ENCODE measurements at regions not wholly inside any gene's neighbourhood (a gene's known extent, or its start where the extent isn't known, plus 50 kb on each side); places are given as distances from the start of the nearest gene placed in this dataset.

GRCh38 chr18:51848702-51849101, 491.3 kb upstream of the DCC start:
- no peak for DNase-seq (ENCODE audit: extremely low read depth, insufficient read length)
- TF ChIP-seq CTCF (IDR thresholded peaks at IDR 0.05; ENCODE audit: insufficient read depth, low read length, poor library complexity, severe bottlenecking): no peak
- H3K36me3 ChIP-seq (ENCODE audit: control insufficient read depth, insufficient read depth, low read length): no peaks in the 10 kb centered on the region

GRCh38 chr18:51852681-51853080, 487.3 kb upstream of the DCC start:
- Histone ChIP-seq H3K4me3 (replicated peaks; ENCODE audit: low read depth, low read length) (no peak overlapping the region), H3K27me3 (replicated peaks; ENCODE audit: control insufficient read depth, insufficient read depth, low read length) (no peaks in the 10 kb centered on the region), H3K36me3 (ENCODE audit: control insufficient read depth, insufficient read depth, low read length) (no peaks in the 10 kb centered on the region)
- DNase-seq (ENCODE audit: extremely low read depth, insufficient read length): no peak
- TF ChIP-seq CTCF (IDR thresholded peaks at IDR 0.05; ENCODE audit: insufficient read depth, low read length, poor library complexity, severe bottlenecking): no peak

More at GRCh38 chr18:51848702-51849101, 491.3 kb upstream of the DCC start:
- Histone ChIP-seq H3K27me3 (replicated peaks; ENCODE audit: control insufficient read depth, insufficient read depth, low read length) (no peaks in the 10 kb centered on the region), H3K4me3 (replicated peaks; ENCODE audit: low read depth, low read length) (no peak overlapping the region)

GRCh38 chr18:51857989-51858388, 482.0 kb upstream of the DCC start:
- no peak overlapping the region for H3K4me3 ChIP-seq (replicated peaks; ENCODE audit: low read depth, low read length)
- no peaks in the 10 kb centered on the region for H3K27me3 ChIP-seq (replicated peaks; ENCODE audit: control insufficient read depth, insufficient read depth, low read length)
- no peak for DNase-seq (ENCODE audit: extremely low read depth, insufficient read length)
- TF ChIP-seq CTCF (IDR thresholded peaks at IDR 0.05; ENCODE audit: insufficient read depth, low read length, poor library complexity, severe bottlenecking): no peak
- no peaks in the 10 kb centered on the region for H3K36me3 ChIP-seq (ENCODE audit: control insufficient read depth, insufficient read depth, low read length)

- Histone ChIP-seq H3K4me3 (replicated peaks; ENCODE audit: low read depth, low read length) (no peak overlapping the region), H3K27me3 (replicated peaks; ENCODE audit: control insufficient read depth, insufficient read depth, low read length) (no peaks in the 10 kb centered on the region), H3K36me3 (ENCODE audit: control insufficient read depth, insufficient read depth, low read length) (no peaks in the 10 kb centered on the region)
- DNase-seq (ENCODE audit: extremely low read depth, insufficient read length): no peak
- no peak for TF ChIP-seq CTCF (IDR thresholded peaks at IDR 0.05; ENCODE audit: insufficient read depth, low read length, poor library complexity, severe bottlenecking)
Measured at GRCh38 chr18:51861046-51861445, 479.0 kb upstream of the DCC start.

GRCh38 chr18:51862051-51862715, 477.8 kb upstream of the DCC start:
- Histone ChIP-seq H3K4me3 (replicated peaks; ENCODE audit: low read depth, low read length) (no peak overlapping the region), H3K27me3 (replicated peaks; ENCODE audit: control insufficient read depth, insufficient read depth, low read length) (no peaks in the 10 kb centered on the region), H3K36me3 (ENCODE audit: control insufficient read depth, insufficient read depth, low read length) (no peaks in the 10 kb centered on the region)
- TF ChIP-seq CTCF (IDR thresholded peaks at IDR 0.05; ENCODE audit: insufficient read depth, low read length, poor library complexity, severe bottlenecking): no peak
- DNase-seq (ENCODE audit: extremely low read depth, insufficient read length): no peak

All from GM06990 (cell line).